HCT116 (cell line): ENCODE measurements at regions not wholly inside any gene's neighbourhood (a gene's known extent, or its start where the extent isn't known, plus 50 kb on each side); places are given as distances from the start of the nearest gene placed in this dataset.

Experiments used
- ATAC-seq: fragments of 200-7000 bp; cut with Tn5 transposase; 2 replicates; pipeline ENCODE4 v1.9.1; 2020; ENCODE audit warnings: mild to moderate bottlenecking, moderate library complexity
- BruUV-seq: library from RNA; stranded (reverse); fragments of 400-500 nt; replicated peaks from 2 replicates; lab custom pipeline; 2021; lab: Mats Ljungman, UMichigan
- CTCF ChIA-PET: fragments of 300-600 bp; sonication (Branson Sonifier 250); formaldehyde crosslinking; loops from one replicate; lab custom pipeline; 2021; ENCODE audit warnings: antibody characterized with exemption; lab: Charles Lee
- POLR2A ChIA-PET: fragments of 300-600, 350-600 bp; sonication (Branson Sonifier 250); formaldehyde crosslinking; loops from one replicate; lab custom pipeline; 2021; ENCODE audit warnings: antibody characterized with exemption; lab: Charles Lee
- RAD21 ChIA-PET, 2 experiments: fragments of 300-600 bp; sonication (Branson Sonifier 250); formaldehyde crosslinking; loops; one replicate each; lab custom pipeline; 2023; ENCODE audit warnings: low total read pairs in 2 of 2; ENCODE audit not compliant: uncharacterized antibody in 2 of 2, unreplicated experiment in 2 of 2, low non-redundant PET in 1 of 2; lab: Charles Lee
- DNase-seq: peaks from one replicate; pipeline ENCODE4 v3.0.0-alpha.2; 2010; ENCODE audit warnings: low read depth, low spot score
- H2AFZ ChIP-seq: fragments of 200-600 bp; shearing (Covaris generic), sonication (generic); 2 replicates; pipeline ENCODE4 v1.6.1; 2017; ENCODE audit warnings: low read depth, mixed run types, mixed read lengths, antibody characterized with exemption, low read length; ENCODE audit not compliant: poor library complexity, severe bottlenecking
- H3K27ac ChIP-seq: 2 replicates; pipeline ENCODE4 v1.5.1; 2012; ENCODE audit warnings: low read depth, low read length
- H3K27me3 ChIP-seq: fragments of 200-600 bp; sonication (generic); 2 replicates; pipeline ENCODE4 v1.6.1; 2016; ENCODE audit warnings: mixed run types, low read length, mixed read lengths; ENCODE audit not compliant: insufficient read depth
- H3K36me3 ChIP-seq, 2 experiments: fragments of 200-500 bp in 1 of 2; fragments of 200-600 bp in 1 of 2; sonication (Bioruptor generic) in 1 of 2; sonication (generic) in 1 of 2; 2 replicates each; pipeline versions ENCODE4 v1.5.1 to v1.6.1; 2014 to 2016; ENCODE audit warnings: low read length in 2 of 2, inconsistent platforms in 1 of 2, mixed read lengths in 1 of 2, mixed run types in 1 of 2; ENCODE audit not compliant: insufficient read depth in 2 of 2, control insufficient read depth in 1 of 2
- H3K4me1 ChIP-seq, 2 experiments: fragments of 200-600 bp in 1 of 2; sonication (generic) in 1 of 2; 2 replicates each; pipeline versions ENCODE4 v1.5.1 to v1.6.1; 2012 to 2017; ENCODE audit warnings: low read length in 2 of 2, inconsistent platforms in 1 of 2, mild to moderate bottlenecking in 1 of 2, mixed read lengths in 1 of 2, mixed run types in 1 of 2, moderate library complexity in 1 of 2; ENCODE audit not compliant: insufficient read depth in 2 of 2, control insufficient read depth in 1 of 2
- H3K4me2 ChIP-seq: fragments of 200-600 bp; sonication (generic); 2 replicates; pipeline ENCODE4 v1.6.1; 2017; ENCODE audit warnings: mixed run types, low read length, mixed read lengths
- H3K4me3 ChIP-seq, 2 experiments: fragments of 200-600 bp in 1 of 2; sonication (generic) in 1 of 2; replicated peaks in 1 of 2; 2 replicates each; pipeline ENCODE4 v1.5.1; 2011 to 2016; ENCODE audit warnings: low read length in 2 of 2, control low read depth in 1 of 2, low read depth in 1 of 2, mild to moderate bottlenecking in 1 of 2, mixed read lengths in 1 of 2, mixed run types in 1 of 2
- H3K79me2 ChIP-seq: fragments of 200-600 bp; sonication (generic); 2 replicates; pipeline ENCODE4 v1.6.1; 2017; ENCODE audit warnings: mild to moderate bottlenecking, mixed run types, low read length, moderate library complexity, mixed read lengths; ENCODE audit not compliant: insufficient read depth
- H3K9ac ChIP-seq: fragments of 200-600 bp; sonication (generic); 2 replicates; pipeline ENCODE4 v1.6.1; 2016; ENCODE audit warnings: low read length, mixed read lengths
- H3K9me2 ChIP-seq: fragments of 200-600 bp; sonication (generic), shearing (Covaris generic); 2 replicates; pipeline ENCODE4 v1.6.1; 2017; ENCODE audit warnings: mixed run types, mild to moderate bottlenecking, moderate library complexity; ENCODE audit not compliant: insufficient read depth
- H3K9me3 ChIP-seq, 2 experiments: fragments of 200-500 bp in 1 of 2; fragments of 200-600 bp in 1 of 2; sonication (Bioruptor generic) in 1 of 2; sonication (generic) in 1 of 2; 2 replicates each; pipeline ENCODE4 v1.6.1; 2014 to 2017; ENCODE audit warnings: low read length in 2 of 2, mixed read lengths in 2 of 2, inconsistent platforms in 1 of 2, low read depth in 1 of 2, mild to moderate bottlenecking in 1 of 2, mixed run types in 1 of 2, moderate library complexity in 1 of 2; ENCODE audit not compliant: control insufficient read depth in 1 of 2, insufficient read depth in 1 of 2
- H4K20me1 ChIP-seq: fragments of 200-600 bp; sonication (generic), shearing (Covaris generic); 2 replicates; pipeline ENCODE4 v1.6.1; 2017; ENCODE audit warnings: mixed run types, mild to moderate bottlenecking, moderate library complexity; ENCODE audit not compliant: insufficient read depth
- ELF1 ChIP-seq: IDR thresholded peaks from 2 replicates; pipeline ENCODE4 v1.6.1; 2012; ENCODE audit warnings: low read depth, borderline replicate concordance
- REST ChIP-seq: IDR thresholded peaks from 2 replicates; pipeline ENCODE4 v1.6.1; 2012; ENCODE audit warnings: low read depth
- SRF ChIP-seq: IDR thresholded peaks from 2 replicates; pipeline ENCODE4 v1.6.1; 2012; ENCODE audit warnings: low read depth
- ZBTB33 ChIP-seq: IDR thresholded peaks from 2 replicates; pipeline ENCODE4 v1.6.1; 2011; ENCODE audit warnings: mild to moderate bottlenecking, low read length, moderate library complexity; ENCODE audit not compliant: insufficient replicate concordance; ENCODE audit errors: extremely low read depth
- ZNF274 ChIP-seq: fragments of 200-500 bp; sonication (Bioruptor generic); IDR thresholded peaks from 2 replicates; pipeline ENCODE4 v1.6.1; 2014; ENCODE audit warnings: mild to moderate bottlenecking, low read depth, low read length, inconsistent platforms
- intact Hi-C: fragments of 100-400 bp; cut with micrococcal nuclease; formaldehyde crosslinking; loops from 2 replicates; pipeline ENCODE4 v1.10.0; 2022

DNA sequence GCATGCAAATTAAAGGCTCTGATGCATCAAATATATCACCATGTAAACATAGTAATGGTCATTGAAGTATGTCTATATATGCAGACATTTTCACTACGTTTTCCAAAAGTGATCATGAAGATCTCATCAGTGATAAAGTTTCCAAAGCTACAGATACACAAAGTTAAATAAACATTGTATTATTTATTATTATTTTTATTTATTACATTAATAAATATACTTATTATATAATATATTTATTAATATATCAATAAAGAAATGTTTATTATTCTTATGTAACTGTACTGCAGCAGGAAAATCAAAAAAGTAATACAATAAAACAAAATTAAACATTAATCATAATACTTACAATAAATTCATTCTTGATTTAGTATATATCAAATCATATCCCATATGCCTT, 791.2 kb downstream of the GBE1 start:
- POLR2A ChIA-PET: no interaction called here
- intact Hi-C loops: no loop called here
- Histone ChIP-seq H3K9me3 (peaks cover 0 to 13% of the 10 kb centered on the region in 2 experiments; a peak in 2 of 4 replicates), H3K4me1 (no peaks in the 10 kb centered on the region), H3K27me3 (no peaks in the 10 kb centered on the region), H3K9me2 (no peaks in the 10 kb centered on the region), H3K4me3 (no peak overlapping the region), H3K27ac (no peak overlapping the region), H3K4me2 (no peak overlapping the region), H3K9ac (no peak overlapping the region), H2AFZ (no peak overlapping the region), H4K20me1 (no peaks in the 10 kb centered on the region; the same call in 1 of the 2 replicates), H3K79me2 (no peaks in the 10 kb centered on the region), H3K36me3 (no peaks in the 10 kb centered on the region)
- ATAC-seq (no peak), DNase-seq (no peak)
- BruUV-seq: no TSS peak
- TF ChIP-seq SRF (no peak), ZBTB33 (no peak), ELF1 (no peak), ZNF274 (no peak), REST (no peak)
- CTCF ChIA-PET: no interaction called here
- RAD21 ChIA-PET: no interaction called here
